GM21515 (cell line): ENCODE measurements at regions not wholly inside any gene's neighbourhood (a gene's known extent, or its start where the extent isn't known, plus 50 kb on each side); places are given as distances from the start of the nearest gene placed in this dataset.

Experiments used
- ATAC-seq: cut with Tn5 transposase; IDR thresholded peaks from one replicate; pipeline ENCODE4 v1.9.1; 2021; ENCODE audit not compliant: unreplicated experiment

DNA sequence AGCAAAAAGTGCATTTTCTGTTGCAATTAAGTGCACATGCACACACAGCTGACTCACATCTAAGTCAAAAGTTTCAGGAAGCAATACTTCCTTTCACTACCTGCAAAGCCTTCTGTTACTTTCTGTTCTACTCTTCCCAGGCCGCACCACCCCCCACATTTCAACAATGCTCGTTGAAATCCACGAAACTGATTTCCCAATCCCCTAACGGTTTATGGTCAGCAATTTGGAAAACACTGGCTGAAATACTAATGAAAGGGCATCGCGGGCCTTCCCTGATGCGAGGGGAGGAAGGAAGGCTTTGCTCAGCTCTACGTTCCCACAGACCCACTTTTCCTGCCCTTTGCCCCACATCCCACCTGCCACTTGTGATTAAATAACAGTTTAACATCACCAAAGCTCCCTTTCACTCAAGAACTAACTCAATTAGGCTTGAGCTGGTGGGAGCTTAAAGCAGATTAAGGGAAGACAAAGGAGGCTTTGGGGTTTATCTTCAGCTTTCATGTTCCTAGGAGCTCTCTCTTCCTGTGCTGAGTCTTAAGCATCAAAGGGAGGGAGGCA, 243.2 kb upstream of the RAB4A start:
- ATAC-seq, result no peak

DNA sequence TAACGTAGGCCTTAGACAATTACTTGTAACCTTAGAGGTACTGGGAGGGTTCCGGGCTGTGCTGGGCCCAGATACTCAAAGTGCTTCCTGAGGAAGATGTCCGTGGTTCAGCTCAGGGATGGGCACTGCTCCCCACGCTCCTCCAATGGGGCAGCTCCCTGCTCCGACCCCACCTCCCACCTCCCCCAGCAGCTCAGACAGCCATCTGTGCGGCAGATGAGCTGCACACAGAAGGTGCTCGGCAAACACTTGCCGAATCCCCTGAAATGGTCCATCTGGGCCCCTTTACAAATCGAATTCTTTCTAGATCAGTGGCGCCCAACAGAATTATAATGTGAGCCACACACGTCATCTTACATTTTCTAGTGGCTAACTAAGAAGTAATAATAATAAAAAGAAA, 242.4 kb upstream of the RAB4A start:
- no peak for ATAC-seq

DNA sequence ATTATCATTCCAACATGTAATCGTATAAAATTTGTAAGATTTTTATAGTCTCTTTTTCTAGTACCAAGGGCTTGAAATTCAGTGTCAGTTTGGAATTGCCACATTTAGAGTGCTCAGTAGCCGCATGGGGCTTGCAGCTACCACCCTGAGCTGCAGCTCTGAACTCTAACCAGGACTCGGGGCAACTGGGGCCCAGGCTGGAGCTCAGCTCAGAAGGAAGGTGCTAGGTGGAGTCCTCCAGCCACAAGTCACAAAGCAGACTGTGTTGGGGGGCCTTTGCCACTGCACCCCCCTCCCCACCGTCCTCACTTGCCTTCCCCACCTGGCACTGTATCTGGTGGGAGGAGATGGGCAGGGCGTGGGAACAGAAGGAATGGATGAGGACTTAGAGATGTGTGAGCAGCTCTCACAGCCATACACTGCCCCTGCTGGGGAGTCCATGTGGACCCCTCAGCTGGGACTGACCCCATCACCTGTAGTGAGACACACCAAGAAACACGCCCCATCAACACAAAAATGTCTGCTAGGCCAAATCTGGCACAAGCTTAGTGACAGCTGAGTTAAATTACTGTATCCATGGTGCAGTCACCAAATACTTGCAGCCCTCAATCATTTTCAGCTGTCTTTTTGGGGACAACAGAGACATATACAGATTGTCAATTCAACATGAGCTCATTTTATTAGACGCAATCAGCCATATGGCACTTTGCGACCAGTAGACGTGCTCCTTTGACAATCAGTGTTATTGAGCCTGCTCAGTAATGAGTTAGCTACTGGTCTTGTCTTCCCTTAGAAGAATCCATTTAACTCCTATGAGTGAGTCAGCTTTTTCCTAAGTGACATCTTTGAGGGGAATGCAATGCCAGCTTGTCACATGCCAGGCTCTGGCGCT, 241.7 kb upstream of the RAB4A start:
- no peak for ATAC-seq

DNA sequence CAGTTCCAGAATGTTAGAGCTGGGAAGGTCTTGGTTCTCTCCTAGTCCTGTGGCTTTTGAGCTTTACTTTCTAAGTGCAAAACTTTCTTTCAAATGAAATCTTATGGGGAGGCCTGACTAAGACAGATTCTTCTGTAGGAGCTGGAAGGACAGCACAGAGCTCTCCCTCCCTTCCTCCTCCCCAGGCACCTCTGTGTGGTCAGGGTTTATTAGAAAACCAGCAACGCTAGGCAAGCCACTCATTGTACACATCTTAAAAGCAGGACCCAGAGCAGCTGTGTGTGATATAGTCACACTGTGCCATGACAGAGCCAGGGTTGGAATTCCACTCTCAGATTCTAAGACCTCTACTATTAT, 241.1 kb upstream of the RAB4A start:
- ATAC-seq, result no peak

DNA sequence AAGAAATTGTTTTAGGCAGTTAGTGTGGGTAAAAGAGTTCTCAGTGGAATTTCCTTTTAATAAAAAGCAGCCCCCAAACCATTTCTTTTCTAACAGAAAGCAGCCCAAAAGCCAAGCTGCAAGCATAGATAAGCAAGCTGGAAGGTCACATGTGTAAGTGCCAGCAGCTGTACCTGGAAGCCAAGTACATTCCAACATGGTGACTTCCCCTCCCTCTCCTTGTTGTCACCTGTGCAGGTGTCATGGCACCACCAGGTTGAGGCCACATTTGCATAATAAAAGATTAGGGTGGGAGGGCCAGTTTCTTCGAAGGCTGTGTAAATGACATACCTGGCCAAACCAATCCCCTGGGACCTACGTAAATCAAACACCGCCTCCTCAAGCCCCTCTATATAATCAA, 240.3 kb upstream of the RAB4A start:
- ATAC-seq, result no peak

DNA sequence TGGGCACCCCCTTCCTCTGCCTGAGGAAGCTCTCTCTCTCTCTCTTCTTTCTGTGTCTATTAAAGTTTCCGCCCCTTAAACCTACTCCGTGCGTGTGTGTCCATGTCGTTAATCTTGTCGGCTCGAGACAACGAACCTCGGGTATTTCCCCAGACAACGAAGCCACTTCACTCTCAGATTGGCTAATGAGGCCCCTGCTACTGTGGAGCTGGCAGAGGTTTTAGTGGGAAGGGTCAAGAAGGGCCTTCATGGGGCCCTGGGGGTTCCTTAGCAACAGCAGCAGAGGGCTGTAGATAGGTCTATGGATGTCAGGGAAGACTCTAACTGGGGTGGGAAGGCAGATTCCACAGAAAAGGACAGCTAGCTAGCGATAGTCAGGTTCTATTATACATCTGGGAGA, 239.8 kb upstream of the RAB4A start:
- ATAC-seq, result no peak

DNA sequence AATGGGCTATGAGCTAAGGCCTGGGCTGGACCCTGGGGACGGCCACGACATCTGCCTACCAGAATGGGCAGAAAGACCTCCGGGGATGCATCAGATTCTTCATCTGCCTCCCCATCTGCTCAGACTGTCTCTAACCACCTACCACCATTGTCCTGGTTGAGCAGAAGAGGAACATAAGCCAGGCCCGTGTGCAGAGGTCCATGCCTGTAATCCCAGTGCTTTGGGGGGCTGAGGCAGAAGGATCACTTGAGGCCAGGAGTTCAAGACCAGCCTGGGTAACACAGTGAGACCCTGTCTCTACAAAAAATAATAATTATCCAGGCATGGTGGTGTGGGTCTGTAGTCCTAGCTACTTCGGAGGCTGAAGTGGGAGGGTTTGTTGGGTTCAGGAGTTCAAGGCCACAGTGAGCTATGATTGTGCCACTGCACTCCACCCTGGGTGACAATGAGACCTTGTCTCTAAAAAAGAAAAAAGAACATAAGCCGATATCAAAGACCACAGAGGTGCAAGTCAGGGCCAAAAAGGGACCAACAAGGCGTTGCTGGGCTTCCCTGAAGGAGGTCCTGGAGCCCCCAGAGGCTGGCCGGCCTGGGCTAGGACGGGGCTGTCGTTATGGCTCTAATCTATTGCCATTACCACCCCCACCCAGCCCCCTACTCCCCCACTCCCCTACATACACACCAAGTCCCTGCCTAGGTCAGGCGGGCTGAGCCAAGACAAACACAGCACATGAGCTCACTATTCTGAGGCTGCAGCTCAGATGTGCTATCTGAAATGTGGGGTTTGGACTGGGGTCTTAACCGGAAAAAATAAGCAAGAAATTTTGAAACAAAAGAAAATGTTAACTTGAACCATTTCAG, 239.2 kb upstream of the RAB4A start:
- no peak for ATAC-seq

DNA sequence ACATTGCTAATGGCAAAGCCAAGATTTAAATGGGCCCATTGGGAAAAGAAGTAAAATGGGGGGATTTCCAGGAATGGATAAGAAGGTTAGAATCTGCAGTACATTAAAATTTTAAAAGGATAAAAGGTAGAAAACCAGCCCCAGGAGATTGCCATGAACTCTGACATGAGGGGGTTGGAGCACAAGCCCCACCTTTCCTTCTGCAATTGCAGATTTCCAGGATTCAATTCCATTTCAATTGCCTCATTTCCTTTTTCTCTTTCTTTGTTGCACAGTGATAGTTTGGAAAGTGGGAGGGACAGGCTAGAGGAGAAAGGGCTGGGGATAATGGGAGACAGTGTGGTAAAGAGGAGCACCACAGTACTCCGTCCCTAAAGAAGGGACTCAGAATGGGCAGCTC, 238.5 kb upstream of the RAB4A start:
- ATAC-seq, result no peak

DNA sequence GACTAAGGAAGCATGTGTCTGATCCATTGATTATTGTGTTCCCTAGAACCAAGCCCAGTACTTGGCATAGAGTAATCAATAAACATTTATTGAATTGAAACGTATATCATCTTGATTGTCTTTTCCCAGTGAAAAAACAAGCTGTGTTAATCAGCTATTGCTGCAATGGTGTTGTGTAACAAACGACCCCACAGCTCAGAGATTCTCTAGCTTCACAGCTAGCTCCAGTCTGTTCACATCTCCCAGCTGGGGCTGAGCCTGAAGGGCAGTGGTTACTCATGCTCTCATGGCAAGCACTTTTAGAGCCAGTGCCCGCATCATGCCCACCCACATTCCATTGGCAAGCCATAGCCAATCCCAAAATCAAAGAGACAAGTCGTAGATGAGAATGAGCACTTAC, 237.4 kb upstream of the RAB4A start:
- no peak for ATAC-seq

DNA sequence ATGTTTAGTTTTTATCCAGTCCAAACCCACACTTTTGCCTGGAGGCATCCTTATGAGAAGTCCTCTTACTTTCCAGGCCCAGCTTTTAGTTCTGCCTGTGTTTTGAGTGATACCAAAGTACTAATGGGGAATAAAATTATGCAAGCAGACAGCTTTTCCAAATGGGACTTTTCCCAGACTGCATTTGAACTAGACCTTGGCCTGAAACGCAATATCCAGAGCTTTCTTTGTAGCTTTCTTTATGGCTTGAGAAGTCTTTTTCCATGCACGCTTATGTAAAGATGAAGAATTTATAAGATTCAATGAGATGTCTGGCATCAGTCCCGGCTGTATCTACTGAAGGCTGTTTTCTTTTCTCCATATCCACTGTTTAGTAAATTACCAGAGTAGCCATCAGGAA, 236.6 kb upstream of the RAB4A start:
- ATAC-seq, result no peak

DNA sequence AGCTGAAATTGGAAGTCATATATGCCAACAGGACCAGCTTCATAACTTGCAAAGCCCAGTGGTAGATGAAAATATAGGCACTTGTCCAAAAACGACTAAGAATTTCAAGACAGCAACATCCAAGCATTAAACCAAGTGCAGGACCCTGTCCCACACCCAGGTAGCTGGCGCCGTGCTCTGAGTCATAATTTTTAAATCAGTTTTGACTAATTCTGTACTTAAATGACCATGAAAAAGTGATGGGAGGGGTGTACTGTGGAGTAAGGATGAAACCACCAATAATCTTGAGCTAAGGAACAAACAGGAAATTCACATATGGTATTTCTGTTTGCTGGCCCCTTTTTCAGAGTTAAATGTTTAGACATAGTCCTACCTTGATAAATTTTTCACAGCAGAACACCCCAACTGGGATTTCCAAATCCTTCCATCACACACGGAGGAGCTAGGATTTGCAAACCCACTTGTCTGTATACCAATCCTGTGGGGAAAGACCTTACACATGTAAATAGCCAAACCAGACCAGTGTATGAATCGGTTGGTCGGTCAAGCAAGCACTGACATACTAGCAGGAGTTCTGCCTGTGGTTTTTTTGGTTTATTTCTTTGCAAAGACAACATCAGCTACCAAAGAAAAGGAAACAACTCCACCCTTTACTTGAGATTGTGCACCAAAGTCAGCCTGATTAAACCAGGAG, 235.7 kb upstream of the RAB4A start:
- ATAC-seq, result peak; percentile 96

DNA sequence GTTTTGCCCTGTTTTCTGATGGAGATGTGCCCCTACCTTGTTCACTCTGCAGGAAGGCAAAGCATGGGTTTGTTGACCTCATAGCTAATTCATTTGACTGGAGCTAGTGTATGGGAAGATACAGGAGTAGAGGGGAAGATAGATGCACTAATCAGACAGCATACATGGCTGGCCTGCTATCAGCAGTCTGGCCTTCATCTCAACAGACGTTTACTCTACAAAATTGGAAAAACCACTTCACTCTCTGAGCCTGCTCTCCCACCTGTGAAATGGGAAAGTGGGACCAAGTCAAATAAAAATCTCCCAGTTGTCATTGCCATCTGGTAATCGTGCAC, 235.2 kb upstream of the RAB4A start:
- peak; percentile 22 for ATAC-seq

DNA sequence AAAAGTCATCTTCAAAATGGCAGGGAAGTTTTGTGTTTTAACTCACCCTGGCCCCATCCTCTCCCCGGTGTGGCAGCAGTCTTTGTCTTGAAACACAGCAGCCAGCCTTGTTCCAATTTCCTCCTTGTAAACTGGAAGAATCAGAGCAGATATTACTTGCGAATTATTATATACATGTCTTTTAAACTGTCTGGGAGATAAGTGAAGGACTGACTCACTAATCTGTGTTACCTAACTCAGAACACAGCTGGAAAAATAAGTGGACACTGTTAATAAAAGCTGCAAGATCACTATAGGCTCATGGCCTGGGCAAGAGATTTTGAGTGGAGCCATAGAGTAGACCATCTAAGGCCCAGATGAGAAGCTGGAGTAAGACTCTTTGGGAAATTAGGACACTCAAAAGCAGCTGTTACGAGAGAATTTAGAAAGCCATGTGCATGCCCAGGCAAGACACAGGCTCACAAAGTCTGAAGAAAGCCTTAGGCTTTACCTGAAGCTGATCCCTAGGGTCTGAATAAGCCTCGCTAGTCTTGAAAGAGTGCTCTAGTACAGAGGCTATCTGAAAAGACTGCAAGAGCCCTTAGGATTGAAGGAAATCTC, 233.0 kb upstream of the RAB4A start:
- no peak for ATAC-seq

DNA sequence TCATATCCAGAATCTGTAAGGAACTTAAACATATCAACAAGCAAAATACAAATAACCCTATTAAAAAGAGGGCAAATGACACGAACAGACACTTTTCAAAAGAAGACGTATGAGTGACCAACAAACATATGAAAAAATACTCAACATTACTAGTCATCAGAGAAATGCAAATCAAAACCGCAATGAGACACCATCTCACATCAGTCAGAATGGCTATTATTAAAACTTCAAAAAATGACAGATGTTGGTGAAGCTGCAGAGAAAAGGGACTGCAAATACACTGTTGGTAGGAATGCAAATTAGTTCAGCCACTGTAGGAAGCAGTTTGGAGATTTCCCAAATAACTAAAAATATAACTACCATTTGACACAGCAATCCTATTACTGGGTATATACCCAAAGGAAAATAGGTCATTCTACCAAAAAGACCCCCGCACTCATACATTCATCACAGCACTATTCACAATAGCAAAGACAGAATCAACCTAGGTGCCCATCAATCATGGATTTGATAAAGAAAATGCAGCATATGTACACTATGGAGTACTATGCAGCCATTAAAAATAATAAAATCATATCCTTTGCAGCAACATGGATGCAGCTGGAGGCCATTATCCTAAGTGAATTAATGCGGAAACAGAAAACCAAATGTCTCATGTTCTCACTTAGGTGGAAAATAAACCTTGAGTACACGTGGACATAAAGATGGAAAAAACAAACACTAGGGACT, 230.1 kb upstream of the RAB4A start:
- no peak for ATAC-seq

DNA sequence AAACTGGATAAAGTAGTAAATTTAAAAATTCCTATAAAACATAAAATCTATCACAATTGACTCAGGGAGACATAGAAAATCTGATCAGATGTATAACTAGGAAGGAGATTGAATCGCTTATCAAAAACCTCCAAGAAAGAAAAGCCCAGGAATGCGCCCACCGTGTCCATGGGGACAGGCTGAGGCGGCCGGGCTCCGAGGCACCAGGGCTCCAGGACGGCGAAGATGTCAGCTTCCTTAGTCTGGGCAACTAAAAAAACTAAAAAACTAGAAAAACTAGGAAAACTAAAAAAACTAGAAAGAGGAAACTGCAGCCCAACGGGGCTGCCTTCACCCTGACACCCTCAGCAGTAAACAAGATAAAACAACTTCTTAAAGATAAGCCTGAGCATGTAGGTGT, 229.0 kb upstream of the RAB4A start:
- no peak for ATAC-seq

DNA sequence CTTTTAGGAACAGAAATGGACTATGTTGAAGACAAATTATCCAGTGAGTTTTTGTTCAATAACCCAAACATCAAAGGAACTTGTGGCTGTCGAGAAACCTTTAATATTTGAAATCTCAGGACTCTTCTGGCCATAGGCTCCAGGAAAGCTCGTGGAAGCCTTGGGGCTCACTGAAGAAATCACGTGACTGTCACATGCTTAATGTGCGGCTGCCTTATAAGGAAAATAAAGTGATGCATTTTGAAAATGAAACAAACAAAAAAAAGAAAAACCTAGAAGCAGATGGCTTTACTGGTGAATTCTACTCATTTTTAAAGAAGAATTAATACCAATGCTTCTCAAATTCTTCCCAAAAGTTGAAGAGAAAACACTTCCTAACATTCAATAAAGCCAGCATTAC, 228.4 kb upstream of the RAB4A start:
- ATAC-seq, result no peak

DNA sequence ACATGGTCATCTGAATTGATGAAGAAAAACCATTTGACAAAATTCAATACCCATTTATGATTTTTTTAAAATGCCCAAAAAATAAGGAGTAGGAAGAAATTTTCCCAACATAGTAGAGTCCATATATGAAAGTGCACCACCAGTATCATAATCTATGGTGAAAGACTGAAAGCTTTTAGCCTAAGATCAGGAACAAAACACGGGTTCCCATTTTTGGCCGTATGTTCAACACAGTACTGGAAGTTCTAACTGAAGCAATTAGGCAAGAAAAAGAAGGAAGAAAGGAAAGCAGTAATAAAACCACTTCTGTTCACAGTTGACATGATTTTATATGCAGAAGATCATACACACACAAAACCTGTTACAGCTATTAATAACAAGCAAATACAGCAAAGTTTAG, 227.8 kb upstream of the RAB4A start:
- no peak for ATAC-seq

DNA sequence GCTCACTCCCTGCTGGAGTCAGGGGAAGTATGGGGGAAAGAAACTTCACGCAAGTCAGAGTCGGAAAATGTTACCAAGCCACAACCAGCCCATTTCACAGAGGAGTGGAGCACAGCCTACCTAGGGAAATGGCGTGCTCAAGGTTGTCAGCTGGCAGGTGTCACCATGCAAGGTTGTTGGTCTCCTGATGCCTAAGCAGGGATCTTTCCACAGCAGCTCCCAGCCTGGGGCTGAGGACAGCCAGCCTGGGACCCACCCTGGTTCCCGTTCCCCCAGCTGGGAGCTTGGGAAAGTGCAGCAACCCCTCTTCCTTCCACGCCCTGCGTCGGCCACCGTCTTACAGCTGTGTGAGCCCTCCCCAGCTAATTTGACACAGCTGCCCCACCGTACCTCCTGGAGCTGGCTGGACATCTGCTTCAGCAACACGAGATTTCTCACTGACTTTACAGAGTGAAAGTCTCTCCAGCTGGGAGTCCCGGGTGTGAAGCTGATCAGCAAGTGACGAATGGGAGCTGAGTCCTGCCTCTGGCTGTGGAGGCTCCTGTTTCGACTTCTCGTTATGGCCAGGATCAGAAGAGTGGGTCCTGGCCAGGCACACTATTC, 224.6 kb upstream of the RAB4A start:
- no peak for ATAC-seq

DNA sequence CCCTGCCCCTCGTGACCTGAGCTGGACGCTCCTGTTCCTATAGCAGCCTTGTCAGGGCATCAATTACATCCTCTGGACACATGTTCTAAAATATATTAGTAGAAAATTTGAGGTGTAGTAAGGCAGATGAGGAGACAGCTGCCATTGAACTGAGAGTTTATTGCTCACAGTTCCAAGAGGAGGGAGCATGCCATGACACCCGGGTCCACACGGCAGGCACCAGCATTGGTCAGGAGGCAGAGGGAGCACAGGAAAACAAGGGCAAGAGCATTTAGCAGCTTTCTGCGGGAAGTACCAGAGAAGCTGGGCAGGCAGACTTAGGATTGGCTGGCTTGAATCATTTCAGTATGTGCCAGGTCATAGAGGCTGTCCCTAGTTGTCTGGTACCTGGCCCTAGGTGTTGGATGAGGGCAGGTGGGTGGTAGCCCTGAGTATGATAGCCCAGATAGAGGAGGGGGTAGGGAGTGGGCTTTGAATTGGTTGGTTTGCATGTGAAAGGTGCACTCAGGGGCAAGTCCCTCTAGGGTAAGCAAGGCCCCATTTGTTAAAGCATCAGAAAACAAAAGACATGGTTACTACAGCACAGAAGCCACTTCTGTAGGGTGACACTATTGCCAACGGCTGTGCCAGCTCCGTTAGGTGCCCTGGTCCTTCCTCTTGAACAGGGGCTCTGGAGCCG, 223.6 kb upstream of the RAB4A start:
- no peak for ATAC-seq
